ENCODE measurements at regions not wholly inside any gene's neighbourhood (a gene's known extent, or its start where the extent isn't known, plus 50 kb on each side); places are given as distances from the start of the nearest gene placed in this dataset.

- in situ Hi-C loops (cut with HindIII; ENCODE audit: low sequenced_read_pairs) = loop anchor here (10.0 kb wide), 1 partner anchor 612 kb away; no protein-coding TSS in a partner anchor
Observed at GRCh38 chr7:28292834-28293526, 112.4 kb upstream of the JAZF1 start.

- in situ Hi-C loops (cut with HindIII; ENCODE audit: low sequenced_read_pairs) = loop anchor here (10.0 kb wide), 1 partner anchor 611 kb away; no protein-coding TSS in a partner anchor
Observed at GRCh38 chr7:28293527-28293835, 112.9 kb upstream of the JAZF1 start.

DNA sequence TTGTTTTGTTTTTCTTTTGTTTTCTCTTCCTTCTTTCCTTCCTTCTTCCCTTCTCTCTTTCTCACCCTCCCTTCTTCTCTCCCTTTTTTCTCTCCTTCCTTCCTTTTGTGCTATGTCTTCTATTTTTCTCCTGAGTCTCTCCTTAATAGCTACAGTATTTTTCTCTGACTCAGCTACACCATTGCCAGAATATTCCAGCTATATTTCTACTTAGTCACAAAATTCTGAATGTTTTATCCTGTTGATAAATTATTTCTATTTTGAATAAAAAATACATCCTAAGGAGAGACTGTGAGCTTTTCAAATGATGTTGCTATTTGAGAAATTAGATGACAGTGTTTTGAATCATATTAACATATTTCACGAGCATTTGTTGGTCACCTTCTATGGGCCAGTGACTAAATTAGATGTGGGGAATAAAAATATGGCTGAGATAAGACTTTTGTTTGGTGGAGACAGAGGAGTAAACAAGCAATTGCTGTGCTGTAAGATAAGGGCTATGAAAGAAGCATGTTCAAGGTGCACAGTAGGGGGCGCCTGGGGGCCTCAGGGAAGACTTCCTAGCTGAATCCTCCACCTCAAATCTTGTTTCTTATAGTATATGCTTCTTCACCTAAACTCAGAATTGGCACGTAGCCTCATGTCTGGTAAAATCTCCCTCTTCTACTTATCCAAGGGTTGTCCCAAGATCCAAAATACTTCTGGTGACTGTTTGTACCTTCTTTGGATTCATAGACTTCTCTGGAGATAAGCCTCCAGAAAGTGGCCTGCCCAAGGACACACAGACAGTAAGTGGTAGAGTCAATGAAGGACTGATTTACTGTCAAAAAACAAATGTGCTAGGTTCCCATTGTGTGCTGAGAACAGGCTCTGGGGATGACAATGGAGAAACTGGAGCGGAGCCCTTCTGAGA is 115.5 kb upstream of the CREB5 start:
- in situ Hi-C loops (cut with HindIII; ENCODE audit: low sequenced_read_pairs) = loop anchor here (10.0 kb wide), 1 partner anchor 608 kb away; no protein-coding TSS in a partner anchor

DNA sequence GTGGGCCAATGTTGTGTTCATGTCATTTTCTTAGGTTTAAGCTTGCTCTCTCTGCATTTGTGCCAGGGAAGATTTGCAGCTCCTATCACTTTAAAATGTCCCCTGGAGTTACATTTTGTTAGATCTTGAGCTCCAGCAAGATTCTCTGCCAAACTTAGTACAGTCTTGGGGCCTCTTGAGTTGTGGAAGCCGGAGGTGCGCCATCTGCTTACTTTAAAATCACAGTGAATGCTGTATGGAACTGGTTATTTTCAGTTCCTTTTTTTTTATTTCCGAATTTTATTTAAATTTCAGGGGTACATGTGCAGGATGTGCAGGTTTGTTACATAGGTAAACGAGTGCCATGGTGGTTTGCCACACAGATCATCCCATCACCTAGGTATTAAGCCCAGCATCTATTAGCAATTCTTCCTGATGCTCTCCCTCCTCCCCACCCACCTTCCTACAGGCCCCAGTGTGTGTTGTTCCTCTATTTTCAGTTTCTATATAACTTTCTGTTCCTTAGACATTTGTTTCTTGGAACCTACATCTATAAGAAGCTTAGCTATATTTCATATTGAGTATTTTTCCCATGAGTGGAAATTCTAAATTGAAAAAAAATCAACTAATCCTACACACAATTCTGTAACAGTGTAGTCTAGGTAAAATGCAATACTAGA is 114.4 kb upstream of the CREB5 start:
- in situ Hi-C loops (cut with HindIII; ENCODE audit: low sequenced_read_pairs) = loop anchor here (10.0 kb wide), 1 partner anchor 607 kb away; no protein-coding TSS in a partner anchor

DNA sequence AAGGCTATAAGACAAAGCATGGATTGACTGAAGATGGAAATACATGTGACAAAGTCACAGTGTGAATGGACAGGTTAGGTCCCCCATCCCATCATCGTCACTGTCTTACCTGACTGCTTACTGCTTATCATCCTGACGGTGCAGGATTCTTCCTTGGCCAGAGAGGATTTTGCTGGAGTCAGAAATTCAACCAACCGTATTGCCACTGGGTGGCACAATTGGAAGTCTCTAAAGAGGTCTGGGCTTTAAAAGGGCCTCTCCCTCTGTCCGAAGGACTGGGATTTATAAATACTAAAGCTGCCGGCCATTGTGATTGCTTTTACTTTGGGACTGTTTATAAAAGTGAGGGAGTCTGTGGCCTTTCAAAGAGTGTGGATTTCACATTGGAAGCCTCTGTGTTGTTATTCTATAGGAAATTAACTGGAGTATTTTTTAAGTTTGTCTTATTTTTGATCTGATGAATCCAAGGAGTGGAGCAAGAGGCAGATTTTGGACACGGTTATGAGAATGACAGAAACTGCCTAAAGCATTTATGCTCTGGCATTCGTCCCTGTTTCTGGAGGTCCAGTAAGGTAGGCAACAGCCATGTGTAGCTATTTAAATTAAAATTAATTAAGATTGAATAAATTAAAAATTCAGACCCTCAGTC is 113.3 kb upstream of the CREB5 start:
- in situ Hi-C loops (cut with HindIII; ENCODE audit: low sequenced_read_pairs) = loop anchor here (10.0 kb wide), 1 partner anchor 606 kb away; no protein-coding TSS in a partner anchor

- in situ Hi-C loops (cut with HindIII; ENCODE audit: low sequenced_read_pairs) = loop anchor here (10.0 kb wide), 1 partner anchor 605 kb away; no protein-coding TSS in a partner anchor
Observed at GRCh38 chr7:28299556-28299955, 112.8 kb upstream of the CREB5 start.

DNA sequence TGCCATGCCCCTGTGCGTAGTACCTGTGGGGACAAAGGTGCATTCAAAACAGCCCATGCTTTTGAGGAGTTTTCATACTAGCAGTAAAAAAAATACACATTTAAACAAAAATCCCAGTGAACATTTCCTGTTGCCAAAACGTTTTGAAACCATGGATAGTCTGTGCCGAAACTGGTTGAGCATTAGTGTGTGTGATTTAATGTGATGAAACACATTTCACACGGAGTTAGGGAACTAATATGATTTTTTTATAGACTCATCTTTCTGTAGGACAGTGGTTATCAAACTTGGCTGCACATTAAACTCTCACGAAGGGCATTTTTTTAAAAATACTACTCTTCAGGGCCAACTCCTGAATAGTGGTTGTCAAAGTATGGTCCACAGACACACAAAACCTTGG is 111.8 kb upstream of the CREB5 start:
- in situ Hi-C loops (cut with HindIII; ENCODE audit: low sequenced_read_pairs) = no loop called here

GRCh38 chr7:28301148-28301641 is 111.1 kb upstream of the CREB5 start:
- in situ Hi-C loops (cut with HindIII; ENCODE audit: low sequenced_read_pairs) = no loop called here

- in situ Hi-C loops (cut with HindIII; ENCODE audit: low sequenced_read_pairs) = no loop called here
Observed at GRCh38 chr7:28304290-28304689, 108.0 kb upstream of the CREB5 start.

- in situ Hi-C loops (cut with HindIII; ENCODE audit: low sequenced_read_pairs) = no loop called here
Observed at GRCh38 chr7:28309704-28310459, 102.4 kb upstream of the CREB5 start.

GRCh38 chr7:28310460-28310848 is 101.9 kb upstream of the CREB5 start:
- in situ Hi-C loops (cut with HindIII; ENCODE audit: low sequenced_read_pairs) = no loop called here

GRCh38 chr7:28311670-28312069 is 100.6 kb upstream of the CREB5 start:
- in situ Hi-C loops (cut with HindIII; ENCODE audit: low sequenced_read_pairs) = no loop called here

DNA sequence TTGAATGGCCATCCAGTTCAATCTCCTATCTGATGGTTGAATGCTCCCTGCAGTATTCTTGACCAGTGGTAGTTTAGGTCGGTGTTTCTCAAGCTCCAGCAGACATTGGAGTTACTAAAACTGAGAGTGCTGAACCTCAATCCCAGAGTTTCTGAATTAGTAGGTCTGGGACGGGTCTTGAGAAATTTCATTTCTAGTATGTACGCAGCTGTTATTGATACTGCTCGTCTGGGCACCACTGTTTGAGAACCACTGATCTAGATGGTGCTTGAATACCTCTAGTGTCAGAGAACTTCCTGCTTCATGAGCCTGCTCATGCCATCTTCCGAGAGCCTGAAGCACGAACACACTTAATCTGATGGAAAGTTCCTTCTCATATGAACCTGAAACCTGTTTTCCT is 99.4 kb upstream of the CREB5 start:
- in situ Hi-C loops (cut with HindIII; ENCODE audit: low sequenced_read_pairs) = no loop called here

DNA sequence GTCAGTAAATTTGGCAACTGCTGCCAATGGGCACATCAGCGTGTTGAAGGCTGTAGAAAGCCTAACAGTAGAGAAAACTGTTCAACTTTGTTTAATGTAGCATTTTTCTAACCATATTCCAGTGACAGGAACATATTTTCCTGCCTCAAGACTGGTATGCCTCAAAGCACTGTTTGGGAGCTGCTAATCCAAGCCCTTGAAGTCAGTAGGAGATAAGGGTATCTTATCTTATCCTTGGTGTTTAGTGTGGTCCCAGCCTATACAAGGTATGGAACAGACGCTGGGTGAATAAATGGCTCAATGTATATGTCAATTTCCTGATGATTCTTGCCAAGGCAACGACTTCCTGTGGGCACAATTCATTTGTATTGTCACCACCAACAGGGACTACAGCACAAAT is 97.5 kb upstream of the CREB5 start:
- in situ Hi-C loops (cut with HindIII; ENCODE audit: low sequenced_read_pairs) = no loop called here

DNA sequence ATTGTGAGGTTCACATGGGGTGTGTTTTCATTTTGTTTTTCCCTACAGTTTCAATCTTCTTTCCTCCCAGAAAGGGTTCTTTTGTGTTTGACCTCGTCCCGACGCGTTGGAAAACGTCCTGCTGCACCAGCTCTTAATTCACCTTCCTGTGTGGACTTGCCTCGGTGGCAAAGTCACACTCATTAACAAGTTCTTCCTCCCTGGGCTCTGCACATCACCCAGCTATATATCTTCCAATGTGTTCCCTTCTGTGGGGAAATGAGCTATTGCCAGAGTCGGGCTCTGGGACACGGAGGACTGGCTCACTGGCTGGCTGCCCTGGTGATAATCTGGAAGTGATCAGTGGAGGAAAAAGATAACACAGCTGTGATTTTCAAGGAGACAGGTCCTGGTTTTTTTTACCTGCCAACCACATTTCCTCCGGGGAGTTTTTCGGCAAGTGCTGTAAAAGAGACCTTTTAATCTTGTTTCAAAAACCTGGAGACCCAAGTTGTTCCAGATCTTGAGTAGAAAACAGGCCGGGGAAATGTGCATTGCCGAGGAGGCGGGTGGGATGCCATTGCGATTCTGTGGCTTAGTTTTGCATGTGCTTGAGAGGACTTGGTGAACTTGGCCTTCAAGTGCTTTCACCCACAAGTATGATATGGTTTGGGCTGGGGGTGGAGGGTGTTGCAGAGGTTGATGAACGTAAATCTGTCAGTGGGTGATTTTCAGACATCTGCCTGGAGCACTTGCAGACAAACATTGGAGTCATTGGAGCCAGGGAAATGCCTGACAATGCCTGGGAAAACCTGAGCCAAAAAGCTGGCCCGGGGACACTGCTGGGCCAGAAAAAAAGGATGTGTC is 96.5 kb upstream of the CREB5 start:
- in situ Hi-C loops (cut with HindIII; ENCODE audit: low sequenced_read_pairs) = no loop called here

DNA sequence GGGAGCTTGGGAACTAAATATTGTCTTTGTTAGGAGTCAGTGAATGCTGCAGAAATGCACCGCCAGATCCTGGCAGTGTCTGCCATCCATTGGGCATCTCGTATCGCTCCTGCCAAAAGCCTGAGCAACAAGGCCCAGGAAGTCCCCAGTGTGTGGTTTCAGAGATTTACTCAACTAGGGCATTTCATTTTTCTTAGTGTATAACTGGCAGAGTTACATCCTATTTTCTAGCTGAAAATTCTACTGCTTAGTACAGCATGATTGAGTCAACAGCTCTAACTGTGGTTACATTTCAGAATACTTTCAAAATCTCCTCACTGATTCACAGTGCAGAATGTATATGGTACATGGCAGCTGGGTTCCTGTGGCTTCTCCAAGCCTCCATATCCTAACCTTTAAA is 95.8 kb upstream of the CREB5 start:
- in situ Hi-C loops (cut with HindIII; ENCODE audit: low sequenced_read_pairs) = no loop called here

- in situ Hi-C loops (cut with HindIII; ENCODE audit: low sequenced_read_pairs) = no loop called here
Observed at GRCh38 chr7:28318101-28318762, 94.1 kb upstream of the CREB5 start.

DNA sequence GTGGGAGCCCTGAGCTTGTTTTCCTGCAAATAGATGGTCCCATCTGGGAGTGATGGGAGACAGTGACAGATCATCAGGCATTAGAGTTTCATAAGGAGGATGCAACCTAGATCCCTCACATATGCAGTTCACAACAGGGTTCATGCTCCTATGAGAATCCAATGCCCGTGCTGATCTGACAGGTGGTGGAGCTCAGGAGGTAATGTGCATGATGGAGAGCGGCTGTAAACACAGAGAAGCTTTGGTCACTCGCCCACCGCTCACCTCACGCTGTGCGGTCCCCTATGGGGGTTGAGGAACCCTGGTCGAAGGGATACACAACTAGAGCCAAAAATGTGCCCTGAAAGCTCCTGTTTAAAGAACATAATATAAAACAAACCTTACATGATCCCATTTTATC is 88.5 kb upstream of the CREB5 start:
- in situ Hi-C loops (cut with HindIII; ENCODE audit: low sequenced_read_pairs) = no loop called here

DNA sequence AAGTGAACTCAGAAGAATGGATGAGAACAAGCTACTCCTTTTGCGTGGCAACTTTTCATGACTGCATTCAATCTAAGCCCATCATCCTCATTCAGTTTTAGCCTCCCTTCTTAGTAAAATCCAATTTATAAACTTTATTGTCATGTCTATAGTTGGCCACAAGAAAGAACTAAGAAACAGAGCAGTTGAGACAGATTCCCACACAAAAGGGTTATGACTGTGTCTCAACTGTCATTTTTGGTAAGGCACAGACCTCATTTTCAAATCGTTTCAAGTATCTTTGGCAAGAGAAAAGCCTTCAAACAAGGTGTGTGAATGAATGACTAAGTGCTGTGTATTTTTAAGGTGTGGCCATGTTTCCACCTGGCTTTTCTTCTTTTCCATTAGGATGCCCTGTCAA is 84.2 kb upstream of the CREB5 start:
- in situ Hi-C loops (cut with HindIII; ENCODE audit: low sequenced_read_pairs) = no loop called here
